Pancreas (tissue), 10 donors: ENCODE measurements at regions not wholly inside any gene's neighbourhood (a gene's known extent, or its start where the extent isn't known, plus 50 kb on each side); places are given as distances from the start of the nearest gene placed in this dataset.

Experiments used
- ATAC-seq, 4 donors: fragments of 200-7000 bp; cut with Tn5 transposase; one replicate each; pipeline versions ENCODE4 v1.8.0 to v1.9.1; 2020; ENCODE audit warnings: mild to moderate bottlenecking in 4 of 4, moderate library complexity in 4 of 4
- DNase-seq, 6 donors: peaks; one replicate each; pipeline ENCODE4 v3.0.0-alpha.2; 2020
- FAIRE-seq: peaks from 2 replicates; lab custom pipeline; 2012; peaks lifted over from hg19 to GRCh38; lab: Jason Lieb, UNC
- H3K27ac ChIP-seq, 4 donors: fragments of 200-600 bp; sonication (generic); 1 replicate in 3 of 4; 2 replicates in 1 of 4; pipeline versions ENCODE4 v1.5.0 to v1.8.0; 2020
- H3K27me3 ChIP-seq, 4 donors: fragments of 200-600 bp; one replicate each; pipeline ENCODE4 v1.8.0; 2021
- H3K36me3 ChIP-seq, 3 donors: fragments of 200-600 bp; sonication (generic) in 1 of 3; one replicate each; pipeline versions ENCODE4 v1.5.0 to v1.8.0; 2020 to 2021
- H3K4me1 ChIP-seq, 3 donors: fragments of 200-600 bp; one replicate each; pipeline ENCODE4 v1.8.0; 2021
- H3K4me3 ChIP-seq, 4 donors: fragments of 200-600 bp; sonication (generic) in 2 of 4; one replicate each; pipeline versions ENCODE4 v1.5.0 to v1.8.0; 2020 to 2021
- H3K9me3 ChIP-seq, 4 donors: fragments of 200-600 bp; one replicate each; pipeline ENCODE4 v1.8.0; 2021
- WGBS, 2 donors: extraction: QIAGEN DNeasy Blood & Tissue Kit; methylation state at CpG; one replicate each; pipeline ENCODE4 v1.1.7; 2013; 5-methylcytosine and 5-hydroxymethylcytosine counted together
- intact Hi-C, 3 donors: fragments of 100-400 bp; cut with DNase I; formaldehyde crosslinking; loops; one replicate each; pipeline versions ENCODE4 v1.11.1 to v1.14.2; 2022
- TF ChIP-seq, protein P1 (sequence below), 4 donors: fragments of 200-600 bp; sonication (generic) in 3 of 4; IDR thresholded peaks; one replicate each; pipeline versions ENCODE4 v1.5.0 to v1.8.0; 2021; ENCODE audit warnings: antibody characterized with exemption in 4 of 4
- donor health status: healthy with polysubstance abuse.
- donor health status: DM: no; HTN: no; CAD: no; lungs with moderate emphysema.
- donor health status: DM: no; HTN: no; CAD: no.
- donor health status: control.
- donor health status: control.
- donor health status: Bipolar disorder and iron deficiency.
- donor health status: DM: yes; HTN: yes; CAD: no.
- donor health status: DM: no; HTN: no; CAD: no.
- donor health status: DM: no; HTN: no; CAD: no.
- donor health status: DM: yes; HTN: yes; CAD: no.

DNA sequence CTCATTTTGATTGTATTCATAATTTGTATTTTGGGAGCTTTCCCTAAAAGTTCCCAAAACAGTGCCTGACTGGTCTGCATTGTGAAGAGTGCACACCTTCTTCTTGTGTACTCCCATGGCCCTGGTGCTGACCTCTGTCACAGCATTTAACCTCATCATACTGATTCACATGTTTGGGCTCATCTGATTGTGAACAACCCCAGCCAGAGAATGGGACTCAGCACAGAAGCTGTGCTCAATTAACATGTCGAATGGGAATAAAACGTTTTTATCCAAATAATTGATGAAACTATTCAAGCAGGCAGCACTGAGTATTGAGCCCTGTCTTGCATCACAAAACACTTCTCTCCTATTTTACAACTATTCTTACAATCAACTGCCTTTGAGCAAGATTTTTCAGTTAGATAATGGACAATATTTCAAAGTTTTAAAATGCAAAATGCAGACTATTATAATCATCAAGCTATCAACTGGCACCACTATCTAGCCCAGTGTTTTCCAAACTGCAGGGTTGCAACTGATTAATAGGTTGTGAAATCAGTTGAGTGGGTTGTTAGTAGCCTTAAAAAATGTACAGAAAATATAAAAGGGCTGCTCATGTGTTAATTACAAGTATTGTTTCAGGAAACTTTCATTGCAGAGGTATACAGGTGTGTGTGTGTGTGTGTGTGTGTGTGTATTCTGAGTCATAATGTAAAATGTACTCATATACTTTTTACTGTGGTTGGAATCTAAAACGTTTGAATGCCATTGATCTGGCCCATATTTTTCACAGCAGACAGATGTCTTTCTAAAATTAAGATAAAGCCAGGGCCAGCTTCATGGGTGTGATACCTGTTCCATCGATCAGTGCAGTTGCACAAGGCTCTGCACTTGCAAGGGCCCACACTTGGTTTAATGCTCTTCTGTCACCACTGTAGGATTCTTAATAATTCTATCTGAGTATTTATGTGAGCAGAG is 190.5 kb downstream of the PIK3R1 start:
- 44 to 50% methylated on average over 4 of the region's 4 CpGs for WGBS, 2 donors
- DNase-seq, result no peak
- H3K9me3 ChIP-seq, result no peaks in the 10 kb centered on the region
- H3K27ac ChIP-seq, result no peak overlapping the region
- intact Hi-C loops, result no loop called here
- H3K4me3 ChIP-seq, result no peak overlapping the region
- no peaks in the 10 kb centered on the region for H3K36me3 ChIP-seq
- FAIRE-seq, result no peak
- no peaks in the 10 kb centered on the region for H3K4me1 ChIP-seq
- ATAC-seq, result no peak
- TF ChIP-seq, protein P1, sequence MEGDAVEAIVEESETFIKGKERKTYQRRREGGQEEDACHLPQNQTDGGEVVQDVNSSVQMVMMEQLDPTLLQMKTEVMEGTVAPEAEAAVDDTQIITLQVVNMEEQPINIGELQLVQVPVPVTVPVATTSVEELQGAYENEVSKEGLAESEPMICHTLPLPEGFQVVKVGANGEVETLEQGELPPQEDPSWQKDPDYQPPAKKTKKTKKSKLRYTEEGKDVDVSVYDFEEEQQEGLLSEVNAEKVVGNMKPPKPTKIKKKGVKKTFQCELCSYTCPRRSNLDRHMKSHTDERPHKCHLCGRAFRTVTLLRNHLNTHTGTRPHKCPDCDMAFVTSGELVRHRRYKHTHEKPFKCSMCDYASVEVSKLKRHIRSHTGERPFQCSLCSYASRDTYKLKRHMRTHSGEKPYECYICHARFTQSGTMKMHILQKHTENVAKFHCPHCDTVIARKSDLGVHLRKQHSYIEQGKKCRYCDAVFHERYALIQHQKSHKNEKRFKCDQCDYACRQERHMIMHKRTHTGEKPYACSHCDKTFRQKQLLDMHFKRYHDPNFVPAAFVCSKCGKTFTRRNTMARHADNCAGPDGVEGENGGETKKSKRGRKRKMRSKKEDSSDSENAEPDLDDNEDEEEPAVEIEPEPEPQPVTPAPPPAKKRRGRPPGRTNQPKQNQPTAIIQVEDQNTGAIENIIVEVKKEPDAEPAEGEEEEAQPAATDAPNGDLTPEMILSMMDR (IDR thresholded peaks at IDR 0.05), result no peak
- H3K27me3 ChIP-seq, result no peaks in the 10 kb centered on the region

DNA sequence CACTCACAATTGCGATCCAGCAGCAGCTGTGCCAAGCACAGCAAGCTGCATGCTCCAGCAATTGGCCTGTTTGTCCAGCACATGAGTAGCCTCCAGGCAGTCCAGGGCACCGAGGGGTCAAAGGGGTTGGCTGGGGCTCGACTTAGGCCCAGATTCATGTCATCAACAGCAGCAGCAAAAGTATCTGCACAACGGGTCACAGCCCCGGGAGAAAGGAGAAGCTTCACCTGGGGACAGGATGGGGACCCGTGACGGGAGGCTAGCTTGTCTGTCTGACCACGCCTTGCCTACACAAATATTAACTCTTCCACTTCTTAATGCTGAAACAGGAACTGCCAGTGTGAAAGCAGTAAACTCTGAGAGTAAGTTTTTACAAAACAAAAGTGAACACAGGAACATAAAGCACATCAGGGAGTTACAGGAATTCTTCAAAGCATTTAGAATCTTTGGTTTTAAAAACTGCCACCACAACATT is 191.2 kb downstream of the PIK3R1 start:
- DNase-seq (no peak), ATAC-seq (peak in 1 of 4 donors; percentile 14)
- H3K27ac ChIP-seq, result no peak overlapping the region

DNA sequence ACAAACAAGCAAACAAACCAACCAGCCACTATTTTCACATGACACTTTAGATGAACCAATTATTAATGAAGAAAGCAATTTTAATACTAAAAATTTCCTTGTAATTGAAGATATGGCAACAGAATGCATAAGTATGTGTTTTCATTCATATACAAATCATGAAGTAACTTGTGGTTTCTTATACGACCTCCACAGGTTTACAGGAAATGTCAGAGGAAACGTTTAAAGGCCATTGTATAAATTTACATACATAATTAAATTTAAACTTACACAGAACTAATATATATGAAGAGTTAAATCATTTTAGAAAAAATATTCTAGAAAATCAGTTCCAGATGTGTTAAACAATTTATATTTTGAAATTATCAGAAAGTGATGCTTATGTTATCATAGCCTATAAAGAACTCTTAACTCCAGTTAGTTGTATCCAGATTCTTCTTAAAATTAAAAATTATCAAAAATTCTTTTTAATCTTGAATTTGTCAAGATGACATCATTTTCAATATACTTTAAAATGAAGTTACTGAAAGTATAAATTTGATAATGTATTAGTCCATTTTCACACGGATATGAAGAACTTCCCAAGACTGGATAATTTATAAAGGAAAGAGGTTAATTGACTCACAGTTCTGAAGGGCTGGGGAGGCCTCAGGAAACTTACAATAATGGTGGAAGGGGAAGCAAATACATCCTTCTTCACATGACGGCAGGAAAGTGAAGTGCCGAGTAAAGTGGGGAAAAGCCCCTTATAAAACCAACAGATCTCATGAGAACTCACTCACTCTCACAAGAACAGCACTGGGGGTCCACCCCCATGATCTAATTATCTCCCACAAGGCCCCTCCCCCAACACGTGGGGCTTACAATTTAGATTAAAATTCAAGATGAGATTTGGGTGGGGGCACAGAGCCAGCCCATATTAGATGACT is 192.0 kb downstream of the PIK3R1 start:
- FAIRE-seq (peak; percentile 73), ATAC-seq (no peak), DNase-seq (no peak)
- TF ChIP-seq, protein P1 (IDR thresholded peaks at IDR 0.05), result no peak
- no peak overlapping the region for H3K27ac ChIP-seq
- H3K27me3 ChIP-seq, result no peaks in the 10 kb centered on the region
- H3K4me3 ChIP-seq, result no peak overlapping the region
- no peaks in the 10 kb centered on the region for H3K4me1 ChIP-seq
- H3K36me3 ChIP-seq, result no peaks in the 10 kb centered on the region
- intact Hi-C loops, result no loop called here
- 64 to 80% methylated on average over 6 of the region's 6 CpGs for WGBS, 2 donors
- no peaks in the 10 kb centered on the region for H3K9me3 ChIP-seq

More for the DNA sequence above, 191.2 kb downstream of the PIK3R1 start:
- intact Hi-C loops, result no loop called here
- Histone ChIP-seq H3K27me3 (no peaks in the 10 kb centered on the region), H3K4me1 (no peaks in the 10 kb centered on the region), H3K4me3 (no peak overlapping the region), H3K36me3 (no peaks in the 10 kb centered on the region), H3K9me3 (no peaks in the 10 kb centered on the region)
- TF ChIP-seq, protein P1 (IDR thresholded peaks at IDR 0.05), result no peak
- FAIRE-seq, result no peak
- WGBS, 2 donors, result 47 to 50% methylated on average over 8 of the region's 8 CpGs

DNA sequence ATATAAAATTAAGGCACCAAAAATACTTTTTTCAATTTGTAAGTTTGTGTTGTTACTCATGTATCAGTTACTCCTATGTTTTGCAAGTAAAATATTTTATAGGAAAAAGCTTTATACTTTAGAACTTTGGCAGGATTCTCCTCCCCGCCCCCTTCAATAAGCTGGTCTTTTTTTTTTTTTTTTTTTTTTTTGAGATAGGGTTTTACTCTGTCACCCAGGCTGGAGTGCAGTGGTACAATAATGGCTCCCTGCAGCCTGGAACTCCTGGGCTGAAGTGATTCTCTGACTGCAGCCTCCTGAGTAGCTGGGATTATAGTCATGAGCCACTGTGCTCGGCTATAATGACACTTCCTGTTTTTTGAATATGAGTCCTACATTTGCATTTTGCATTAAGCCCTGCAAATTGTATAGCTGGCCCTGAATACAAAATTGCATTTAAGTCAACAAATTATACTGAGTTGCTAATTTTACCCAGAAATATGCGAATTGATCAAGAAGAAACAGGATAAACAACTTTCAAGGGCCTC is 192.9 kb downstream of the PIK3R1 start:
- no peak for FAIRE-seq
- H3K9me3 ChIP-seq, result no peaks in the 10 kb centered on the region

More for the DNA sequence above, 192.9 kb downstream of the PIK3R1 start:
- DNase-seq, result no peak
- H3K36me3 ChIP-seq, result no peaks in the 10 kb centered on the region
- H3K4me1 ChIP-seq, result no peaks in the 10 kb centered on the region
- H3K4me3 ChIP-seq, result no peak overlapping the region
- H3K27ac ChIP-seq, result no peak overlapping the region
- TF ChIP-seq, protein P1 (IDR thresholded peaks at IDR 0.05), result no peak
- no peaks in the 10 kb centered on the region for H3K27me3 ChIP-seq
- 92 to 98% methylated on average over 3 of the region's 3 CpGs for WGBS, 2 donors
- intact Hi-C loops, result no loop called here
- ATAC-seq, result no peak
